Activated naive CD4-positive, alpha-beta T cell treated with anti-CD3 and anti-CD28 coated beads for 36 hours (primary cell): ENCODE measurements at regions not wholly inside any gene's neighbourhood (a gene's known extent, or its start where the extent isn't known, plus 50 kb on each side); places are given as distances from the start of the nearest gene placed in this dataset.
"Not testable (repeated sequence)": the region's sequence is repeated elsewhere in the genome, so short reads cannot be mapped to it uniquely, and the experiment has no call there.

ENCODE experiments used
- CTCF ChIA-PET: fragments of 350-600 bp; sonication (Branson Sonifier 250); formaldehyde crosslinking; loops from one replicate; lab custom pipeline; 2021; ENCODE audit warnings: antibody characterized with exemption; lab: Charles Lee
- DNase-seq: peaks from one replicate; pipeline ENCODE4 v3.0.0-alpha.2; 2020
- H3K27ac Mint-ChIP-seq: one replicate; pipeline ENCODE4 v1.8.0; 2021; ENCODE audit warnings: mild to moderate bottlenecking, mixed read lengths
- H3K27me3 Mint-ChIP-seq: one replicate; pipeline ENCODE4 v1.8.0; 2021; ENCODE audit warnings: low read depth, mixed read lengths
- H3K36me3 Mint-ChIP-seq: one replicate; pipeline ENCODE4 v1.8.0; 2021; ENCODE audit warnings: low read depth, mixed read lengths
- H3K4me1 Mint-ChIP-seq: one replicate; pipeline ENCODE4 v1.8.0; 2021; ENCODE audit warnings: low read depth, mixed read lengths
- H3K4me3 Mint-ChIP-seq: one replicate; pipeline ENCODE4 v1.8.0; 2021; ENCODE audit warnings: mild to moderate bottlenecking, moderate library complexity, mixed read lengths
- H3K9me3 Mint-ChIP-seq: one replicate; pipeline ENCODE4 v1.8.0; 2021; ENCODE audit warnings: mixed read lengths
- intact Hi-C: fragments of 100-400 bp; cut with micrococcal nuclease; formaldehyde crosslinking; loops from one replicate; pipeline ENCODE4 v1.15.1; 2023

- no peak overlapping the region for H3K27ac Mint-ChIP-seq
- no peak for DNase-seq
- no peaks in the 10 kb centered on the region for H3K9me3 Mint-ChIP-seq
- H3K4me3 Mint-ChIP-seq: no peak overlapping the region
- H3K4me1 Mint-ChIP-seq: no peaks in the 10 kb centered on the region
- no peaks in the 10 kb centered on the region for H3K36me3 Mint-ChIP-seq
- CTCF ChIA-PET: interaction anchor here (0.6 to 0.7 kb wide), 2 partner anchors 223 to 504 kb away, joined by 3 to 4 read pairs; no protein-coding TSS in a partner anchor
- peaks cover 7% of the 10 kb centered on the region for H3K27me3 Mint-ChIP-seq
- intact Hi-C loops: no loop called here
Observed at GRCh38 chr5:122607818-122608217, 167.1 kb upstream of the SNX2 start.

GRCh38 chr5:122608222-122608621 lies 166.7 kb upstream of the SNX2 start:
- H3K4me3 Mint-ChIP-seq: no peak overlapping the region
- H3K27me3 Mint-ChIP-seq: peaks cover 7% of the 10 kb centered on the region
- no peak for DNase-seq
- H3K4me1 Mint-ChIP-seq: no peaks in the 10 kb centered on the region
- no peaks in the 10 kb centered on the region for H3K36me3 Mint-ChIP-seq
- CTCF ChIA-PET: interaction anchor here (0.6 kb wide), 1 partner anchor 504 kb away, joined by 3 read pairs; no protein-coding TSS in a partner anchor
- no peaks in the 10 kb centered on the region for H3K9me3 Mint-ChIP-seq
- intact Hi-C loops: no loop called here
- H3K27ac Mint-ChIP-seq: no peak overlapping the region

- no peaks in the 10 kb centered on the region for H3K27me3 Mint-ChIP-seq
- H3K36me3 Mint-ChIP-seq: no peaks in the 10 kb centered on the region
- no peak overlapping the region for H3K27ac Mint-ChIP-seq
- no peaks in the 10 kb centered on the region for H3K4me1 Mint-ChIP-seq
- intact Hi-C loops: no loop called here
- no peak for DNase-seq
- H3K9me3 Mint-ChIP-seq: no peaks in the 10 kb centered on the region
- H3K4me3 Mint-ChIP-seq: no peak overlapping the region
- CTCF ChIA-PET: no interaction called here
Observed at GRCh38 chr5:122611406-122611805, 163.5 kb upstream of the SNX2 start.

- H3K4me1 Mint-ChIP-seq: no peaks in the 10 kb centered on the region
- intact Hi-C loops: no loop called here
- CTCF ChIA-PET: no interaction called here
Observed at GRCh38 chr5:122612901-122613300, 162.0 kb upstream of the SNX2 start.

DNA sequence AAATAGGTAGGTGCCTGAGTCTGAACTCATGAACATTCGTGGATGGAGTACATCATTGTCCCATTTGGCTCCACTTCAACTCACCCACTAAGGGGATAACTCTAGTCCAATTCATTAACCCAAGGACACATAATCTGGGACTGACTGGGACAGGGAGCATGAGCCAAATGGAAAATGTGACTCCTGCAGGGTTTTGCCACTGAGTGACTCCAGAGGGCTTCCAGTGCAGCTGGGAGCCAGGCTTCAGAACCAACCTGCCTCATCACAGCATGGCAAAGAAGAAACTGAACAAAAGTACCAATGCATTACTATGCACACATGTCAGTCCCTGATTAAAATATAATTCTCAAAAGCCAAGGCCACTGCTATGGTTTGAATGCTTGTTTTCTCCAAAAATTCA lies 159.7 kb upstream of the SNX2 start:
- H3K4me1 Mint-ChIP-seq: no peaks in the 10 kb centered on the region
- H3K27me3 Mint-ChIP-seq: no peaks in the 10 kb centered on the region
- no peaks in the 10 kb centered on the region for H3K36me3 Mint-ChIP-seq
- CTCF ChIA-PET: no interaction called here
- no peaks in the 10 kb centered on the region for H3K9me3 Mint-ChIP-seq
- no peak overlapping the region for H3K27ac Mint-ChIP-seq
- intact Hi-C loops: no loop called here
- no peak overlapping the region for H3K4me3 Mint-ChIP-seq
- no peak for DNase-seq

More at GRCh38 chr5:122612901-122613300, 162.0 kb upstream of the SNX2 start:
- Mint-ChIP-seq H3K4me3 (no peak overlapping the region), H3K27ac (no peak overlapping the region), H3K36me3 (no peaks in the 10 kb centered on the region), H3K27me3 (no peaks in the 10 kb centered on the region), H3K9me3 (no peaks in the 10 kb centered on the region)
- no peak for DNase-seq

- Mint-ChIP-seq H3K4me3 (no peak overlapping the region), H3K36me3 (no peaks in the 10 kb centered on the region), H3K4me1 (no peaks in the 10 kb centered on the region), H3K9me3 (no peaks in the 10 kb centered on the region), H3K27ac (no peak overlapping the region), H3K27me3 (no peaks in the 10 kb centered on the region)
- CTCF ChIA-PET: no interaction called here
- DNase-seq: no peak
- intact Hi-C loops: no loop called here
Observed at GRCh38 chr5:122615832-122616231, 159.0 kb upstream of the SNX2 start.

GRCh38 chr5:122618046-122618445 lies 156.8 kb upstream of the SNX2 start:
- H3K27me3 Mint-ChIP-seq, intact Hi-C loops, H3K4me3 Mint-ChIP-seq, H3K4me1 Mint-ChIP-seq, H3K27ac Mint-ChIP-seq, DNase-seq, CTCF ChIA-PET, H3K9me3 Mint-ChIP-seq, H3K36me3 Mint-ChIP-seq: not testable (repeated sequence)

GRCh38 chr5:122620768-122621167 lies 154.1 kb upstream of the SNX2 start:
- H3K36me3 Mint-ChIP-seq, H3K9me3 Mint-ChIP-seq, H3K27ac Mint-ChIP-seq, H3K4me1 Mint-ChIP-seq, intact Hi-C loops, H3K27me3 Mint-ChIP-seq, DNase-seq, H3K4me3 Mint-ChIP-seq, CTCF ChIA-PET: not testable (repeated sequence)

DNA sequence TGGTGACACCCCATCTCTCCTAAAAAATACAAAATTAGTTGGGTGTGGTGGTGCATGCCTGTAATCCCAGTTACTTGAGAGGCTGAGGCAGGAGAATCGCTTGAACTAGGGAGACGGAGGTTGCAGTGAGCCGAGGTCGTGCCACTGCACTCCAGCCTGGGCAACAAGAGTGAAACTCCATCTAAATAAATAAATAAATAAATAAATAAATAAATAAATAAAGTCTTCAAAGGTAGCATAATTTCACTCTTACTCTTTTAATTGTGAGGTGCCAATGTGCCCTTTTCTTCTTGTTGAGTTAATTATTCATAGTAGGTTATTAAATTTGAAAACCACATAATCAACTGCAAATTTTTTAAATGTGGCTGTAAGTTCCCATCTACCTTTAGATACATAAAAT lies 146.2 kb upstream of the SNX2 start:
- H3K9me3 Mint-ChIP-seq, H3K4me1 Mint-ChIP-seq, H3K36me3 Mint-ChIP-seq, H3K27ac Mint-ChIP-seq, DNase-seq, intact Hi-C loops, H3K4me3 Mint-ChIP-seq, H3K27me3 Mint-ChIP-seq: not testable (repeated sequence)
- CTCF ChIA-PET: interaction anchor here (0.6 kb wide), 1 partner anchor 22 kb away, joined by 3 read pairs; no protein-coding TSS in a partner anchor

DNA sequence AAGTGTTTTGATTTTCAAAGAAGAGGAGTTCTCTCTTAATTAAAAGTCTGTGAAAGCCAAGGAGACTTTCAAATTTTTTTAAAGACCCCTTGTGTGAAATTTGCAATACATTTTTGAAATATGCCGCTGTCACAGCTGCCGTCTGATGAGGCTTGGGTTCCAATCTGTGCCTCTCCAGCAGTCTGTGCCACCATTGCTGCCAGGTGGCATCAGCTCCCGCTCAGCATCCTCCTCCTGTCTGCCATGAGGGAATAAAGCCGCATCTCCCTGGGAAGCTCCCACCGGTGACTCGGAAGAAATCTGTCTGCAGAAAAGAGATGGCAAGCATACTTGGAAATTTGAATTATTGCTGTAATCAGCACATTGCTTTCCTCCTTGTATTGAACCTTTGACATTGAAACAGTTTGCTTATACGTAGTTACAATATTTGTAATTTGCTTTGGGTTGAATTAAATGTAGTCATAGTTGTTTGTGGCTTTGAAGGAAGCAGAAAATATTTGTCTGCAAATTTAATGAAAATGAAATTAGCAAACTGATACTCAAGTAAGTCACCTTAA lies 145.7 kb upstream of the SNX2 start:
- intact Hi-C loops: no loop called here
- H3K27me3 Mint-ChIP-seq: no peaks in the 10 kb centered on the region
- no peaks in the 10 kb centered on the region for H3K4me1 Mint-ChIP-seq
- CTCF ChIA-PET: no interaction called here
- H3K36me3 Mint-ChIP-seq: no peaks in the 10 kb centered on the region
- no peak overlapping the region for H3K4me3 Mint-ChIP-seq
- DNase-seq: no peak
- H3K9me3 Mint-ChIP-seq: peaks cover 6% of the 10 kb centered on the region
- no peak overlapping the region for H3K27ac Mint-ChIP-seq

DNA sequence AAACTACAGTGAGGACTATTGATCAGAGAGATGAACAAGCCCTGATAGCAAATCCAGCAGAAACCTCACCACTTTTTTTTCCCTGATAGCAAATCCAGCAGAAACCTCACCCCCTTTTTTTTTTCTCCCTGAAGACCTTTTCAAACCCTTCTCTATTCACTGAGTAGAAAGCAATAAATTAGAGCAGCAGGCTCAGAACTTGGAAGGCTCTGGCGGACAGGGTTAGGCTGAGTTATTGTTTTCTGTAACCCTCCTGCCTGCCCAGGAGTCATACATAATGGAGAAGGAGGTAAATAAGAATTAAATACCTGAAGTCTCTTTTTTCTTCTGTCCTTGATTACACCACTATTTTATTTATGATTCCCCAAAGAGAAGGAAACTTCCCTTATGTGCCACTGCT lies 136.3 kb upstream of the SNX2 start:
- DNase-seq: no peak
- intact Hi-C loops: no loop called here
- Mint-ChIP-seq H3K4me3 (no peak overlapping the region), H3K4me1 (no peaks in the 10 kb centered on the region), H3K27ac (no peak overlapping the region), H3K36me3 (no peaks in the 10 kb centered on the region), H3K9me3 (no peaks in the 10 kb centered on the region), H3K27me3 (peaks cover 14% of the 10 kb centered on the region)
- CTCF ChIA-PET: interaction anchor here (0.5 kb wide), 1 partner anchor 26 kb away, joined by 4 read pairs; no protein-coding TSS in a partner anchor

DNA sequence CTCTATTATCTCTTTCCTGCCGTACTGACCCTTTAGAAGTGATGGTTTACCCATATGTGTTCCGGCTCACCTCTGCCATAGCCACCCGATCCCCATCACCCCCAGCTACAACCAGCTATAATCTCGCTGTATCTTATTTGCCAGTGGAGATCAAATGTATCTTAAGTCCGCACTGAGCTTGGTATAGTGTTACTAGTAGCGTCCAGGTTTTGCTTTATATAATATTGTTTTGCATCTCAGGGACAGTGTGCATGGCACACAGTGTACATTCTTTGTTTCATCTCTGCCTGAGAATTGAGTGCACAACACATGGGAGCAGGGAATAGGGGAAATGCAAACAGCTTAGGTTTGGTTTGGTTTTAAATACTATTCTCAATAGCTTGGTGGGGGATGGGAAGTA lies 135.8 kb upstream of the SNX2 start:
- CTCF ChIA-PET: interaction anchor here (0.5 kb wide), 1 partner anchor 27 kb away, joined by 4 read pairs; no protein-coding TSS in a partner anchor
- no peaks in the 10 kb centered on the region for H3K36me3 Mint-ChIP-seq
- DNase-seq: no peak
- H3K4me3 Mint-ChIP-seq: no peak overlapping the region
- no peaks in the 10 kb centered on the region for H3K9me3 Mint-ChIP-seq
- peaks cover 14% of the 10 kb centered on the region for H3K27me3 Mint-ChIP-seq
- no peaks in the 10 kb centered on the region for H3K4me1 Mint-ChIP-seq
- H3K27ac Mint-ChIP-seq: no peak overlapping the region
- intact Hi-C loops: no loop called here

DNA sequence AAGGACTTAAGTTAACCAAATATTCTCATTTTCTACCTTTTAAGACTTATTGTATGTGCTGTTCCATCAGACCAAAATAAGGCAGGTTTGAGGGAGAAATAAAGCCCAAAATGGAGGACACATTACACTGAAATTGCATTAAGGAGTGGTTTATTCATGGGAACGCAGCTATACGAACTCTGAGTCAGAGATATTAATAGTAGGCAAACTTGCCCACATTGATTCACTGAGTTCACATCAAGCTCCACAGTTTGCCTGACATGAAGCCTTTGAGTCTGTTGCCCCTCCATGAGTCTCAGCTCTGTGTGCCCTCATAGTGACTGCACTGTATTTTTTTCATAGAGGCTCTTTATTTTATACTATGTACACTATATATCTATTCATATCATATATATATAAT lies 135.0 kb upstream of the SNX2 start:
- H3K36me3 Mint-ChIP-seq: no peaks in the 10 kb centered on the region
- intact Hi-C loops: no loop called here
- H3K9me3 Mint-ChIP-seq: no peaks in the 10 kb centered on the region
- peaks cover 14% of the 10 kb centered on the region for H3K27me3 Mint-ChIP-seq
- H3K4me3 Mint-ChIP-seq: no peak overlapping the region
- no peak overlapping the region for H3K27ac Mint-ChIP-seq
- H3K4me1 Mint-ChIP-seq: no peaks in the 10 kb centered on the region
- no peak for DNase-seq
- CTCF ChIA-PET: no interaction called here
